ENCODE measurements at regions not wholly inside any gene's neighbourhood (a gene's known extent, or its start where the extent isn't known, plus 50 kb on each side); places are given as distances from the start of the nearest gene placed in this dataset.

- DNase-seq: no peak
Measured at GRCh38 chr19:30648866-30649862, 277.0 kb downstream of the ZNF536 start.

GRCh38 chr19:30647891-30648720 is 275.9 kb downstream of the ZNF536 start:
- DNase-seq: peak in 1 of 2 donors; percentile 48

GRCh38 chr19:30646806-30647205 is 274.6 kb downstream of the ZNF536 start:
- DNase-seq: no peak

- DNase-seq: no peak
Measured at GRCh38 chr19:30645946-30646577, 273.9 kb downstream of the ZNF536 start.

GRCh38 chr19:30640252-30640965 is 268.2 kb downstream of the ZNF536 start:
- DNase-seq: no peak

GRCh38 chr19:30638889-30639288 is 266.7 kb downstream of the ZNF536 start:
- DNase-seq: no peak

- no peak for DNase-seq
Measured at GRCh38 chr19:30637926-30638325, 265.7 kb downstream of the ZNF536 start.

- no peak for DNase-seq
Measured at GRCh38 chr19:30634996-30635975, 263.1 kb downstream of the ZNF536 start.

- no peak for DNase-seq
Measured at GRCh38 chr19:30634131-30634830, 262.1 kb downstream of the ZNF536 start.

- DNase-seq: no peak
Measured at GRCh38 chr19:30631033-30631370, 258.8 kb downstream of the ZNF536 start.

GRCh38 chr19:30630289-30631032 is 258.3 kb downstream of the ZNF536 start:
- no peak for DNase-seq

GRCh38 chr19:30629086-30629485 is 256.9 kb downstream of the ZNF536 start:
- no peak for DNase-seq

- no peak for DNase-seq
Measured at GRCh38 chr19:30626626-30626966, 254.4 kb downstream of the ZNF536 start.

- DNase-seq: no peak
Measured at GRCh38 chr19:30625947-30626625, 253.9 kb downstream of the ZNF536 start.

- no peak for DNase-seq
Measured at GRCh38 chr19:30622276-30622675, 250.1 kb downstream of the ZNF536 start.

- no peak for DNase-seq
Measured at GRCh38 chr19:30621326-30621920, 249.2 kb downstream of the ZNF536 start.

- no peak for DNase-seq
Measured at GRCh38 chr19:30620354-30620753, 248.2 kb downstream of the ZNF536 start.

GRCh38 chr19:30609656-30610270 is 237.6 kb downstream of the ZNF536 start:
- DNase-seq: no peak
